ENCODE measurements at regions not wholly inside any gene's neighbourhood (a gene's known extent, or its start where the extent isn't known, plus 50 kb on each side); places are given as distances from the start of the nearest gene placed in this dataset.
A peak's percentile ranks its signal among the peaks of the same experiment; 100 is the strongest.
"Not testable (repeated sequence)": the region's sequence is repeated elsewhere in the genome, so short reads cannot be mapped to it uniquely, and the experiment has no call there.

GRCh38 chr2:105515581-105516415, 116.9 kb upstream of the FHL2 start:
- Histone ChIP-seq H3K4me1 (ENCODE audit: insufficient read depth, low read length) (no peaks in the 10 kb centered on the region), H3K9me3 (ENCODE audit: insufficient read depth, low read depth, low read length) (no peaks in the 10 kb centered on the region), H3K27ac (ENCODE audit: low read length) (no peak overlapping the region), H3K27me3 (ENCODE audit: insufficient read depth, low read length) (no peaks in the 10 kb centered on the region), H3K9ac (ENCODE audit: low read depth, low read length) (no peak overlapping the region), H3K36me3 (ENCODE audit: insufficient read depth, low read depth, low read length) (no peaks in the 10 kb centered on the region), H3K4me3 (ENCODE audit: low read length) (no peak overlapping the region)

DNA sequence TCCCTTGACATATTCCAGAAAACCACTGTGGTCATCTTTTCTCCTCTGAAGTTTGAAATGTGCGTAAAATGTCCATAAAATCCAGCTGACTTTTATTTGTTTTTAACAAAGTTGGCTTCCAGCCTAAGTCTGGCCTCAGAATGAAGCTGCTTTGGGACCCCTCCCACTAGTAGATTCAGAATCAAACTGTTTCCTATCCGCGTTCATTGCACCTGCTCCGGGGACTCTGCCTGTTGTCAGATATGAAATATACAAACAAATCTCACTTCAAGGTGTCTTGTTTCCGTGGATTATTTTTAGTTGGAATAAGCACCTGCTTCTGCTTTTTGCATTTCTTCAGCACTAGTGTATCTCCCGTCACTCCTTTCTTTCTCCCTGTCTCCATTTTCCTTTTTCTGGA, 115.7 kb upstream of the FHL2 start:
- no peak overlapping the region for H3K27ac ChIP-seq (ENCODE audit: low read length)
- no peaks in the 10 kb centered on the region for H3K27me3 ChIP-seq (ENCODE audit: insufficient read depth, low read length)
- H3K4me3 ChIP-seq (ENCODE audit: low read length): no peak overlapping the region
- H3K36me3 ChIP-seq (ENCODE audit: insufficient read depth, low read depth, low read length): no peaks in the 10 kb centered on the region
- no peak overlapping the region for H3K9ac ChIP-seq (ENCODE audit: low read depth, low read length)
- no peaks in the 10 kb centered on the region for H3K4me1 ChIP-seq (ENCODE audit: insufficient read depth, low read length)
- H3K9me3 ChIP-seq (ENCODE audit: insufficient read depth, low read depth, low read length): no peaks in the 10 kb centered on the region

GRCh38 chr2:105510761-105511528, 112.1 kb upstream of the FHL2 start:
- Histone ChIP-seq H3K36me3 (ENCODE audit: insufficient read depth, low read depth, low read length) (no peaks in the 10 kb centered on the region), H3K27me3 (ENCODE audit: insufficient read depth, low read length) (no peaks in the 10 kb centered on the region), H3K4me3 (ENCODE audit: low read length) (no peak overlapping the region), H3K9ac (ENCODE audit: low read depth, low read length) (no peak overlapping the region), H3K9me3 (ENCODE audit: insufficient read depth, low read depth, low read length) (no peaks in the 10 kb centered on the region), H3K27ac (ENCODE audit: low read length) (no peak overlapping the region), H3K4me1 (ENCODE audit: insufficient read depth, low read length) (no peaks in the 10 kb centered on the region)

DNA sequence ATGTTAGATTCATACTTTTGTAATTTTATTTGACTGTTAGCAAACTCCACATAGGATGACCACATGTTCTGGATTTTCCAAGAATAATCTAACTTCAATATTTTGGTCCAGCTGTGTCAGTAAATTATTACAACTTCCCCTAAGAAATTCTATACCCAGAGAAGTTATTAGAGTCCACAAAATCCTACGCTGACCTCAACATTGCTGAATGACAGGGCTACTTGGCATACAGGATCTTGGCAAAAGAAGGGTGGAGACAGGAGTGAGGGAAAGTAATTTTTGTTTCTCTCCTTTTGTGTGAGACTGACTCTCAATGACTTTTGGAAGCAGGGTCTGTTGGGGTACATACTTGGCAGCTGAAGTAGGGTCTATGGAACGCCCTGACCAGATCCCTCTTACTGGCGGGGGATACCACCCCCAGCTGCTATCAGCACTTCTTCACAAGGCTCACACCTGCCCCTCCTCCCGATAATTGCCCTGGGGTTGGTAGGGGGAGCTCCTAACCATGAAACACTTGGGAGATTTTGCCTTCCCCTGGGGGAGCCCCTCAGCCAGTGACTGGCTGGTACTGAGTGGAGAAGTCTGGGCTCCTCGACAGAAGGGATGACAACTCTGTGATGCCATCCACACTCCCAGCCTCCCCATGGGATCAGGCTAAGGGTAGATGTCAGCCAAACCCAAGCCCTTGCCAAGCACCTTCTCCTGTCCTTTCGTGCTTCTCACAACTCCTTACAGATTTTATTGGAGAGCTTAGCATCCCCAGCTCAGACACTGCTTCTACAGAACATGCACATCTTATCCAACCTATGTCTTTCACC, 110.6 kb upstream of the FHL2 start:
- Histone ChIP-seq H3K27me3 (ENCODE audit: insufficient read depth, low read length) (no peaks in the 10 kb centered on the region), H3K9me3 (ENCODE audit: insufficient read depth, low read depth, low read length) (no peaks in the 10 kb centered on the region), H3K9ac (ENCODE audit: low read depth, low read length) (no peak overlapping the region)

DNA sequence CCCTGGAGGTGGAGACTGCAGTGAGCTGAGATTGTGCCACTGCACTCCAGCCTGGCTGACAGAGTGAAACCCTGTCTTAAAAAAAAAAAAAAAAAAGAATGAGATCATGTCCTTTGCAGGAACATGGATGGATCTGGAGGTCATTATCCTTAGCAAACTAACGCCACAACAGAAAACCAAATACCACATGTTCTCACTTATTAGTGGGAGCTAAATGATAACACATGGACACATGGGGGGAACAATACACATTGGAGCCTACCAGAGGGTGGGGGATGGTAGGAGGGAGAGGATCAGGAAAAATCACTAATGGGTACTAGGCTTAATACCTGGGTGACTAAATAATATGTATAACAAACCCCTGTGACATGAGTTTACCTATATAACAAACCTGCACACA, 108.0 kb upstream of the FHL2 start:
- not testable (repeated sequence) for H3K9ac ChIP-seq (ENCODE audit: low read depth, low read length); H3K4me1 ChIP-seq (ENCODE audit: insufficient read depth, low read length); H3K4me3 ChIP-seq (ENCODE audit: low read length); H3K27me3 ChIP-seq (ENCODE audit: insufficient read depth, low read length); H3K27ac ChIP-seq (ENCODE audit: low read length); H3K9me3 ChIP-seq (ENCODE audit: insufficient read depth, low read depth, low read length); H3K36me3 ChIP-seq (ENCODE audit: insufficient read depth, low read depth, low read length)

More for the DNA sequence above, 110.6 kb upstream of the FHL2 start:
- H3K27ac ChIP-seq (ENCODE audit: low read length): no peak overlapping the region
- H3K4me1 ChIP-seq (ENCODE audit: insufficient read depth, low read length): no peaks in the 10 kb centered on the region
- no peaks in the 10 kb centered on the region for H3K36me3 ChIP-seq (ENCODE audit: insufficient read depth, low read depth, low read length)
- H3K4me3 ChIP-seq (ENCODE audit: low read length): no peak overlapping the region

GRCh38 chr2:105504459-105504858, 105.6 kb upstream of the FHL2 start:
- H3K27me3 ChIP-seq (ENCODE audit: insufficient read depth, low read length): no peaks in the 10 kb centered on the region
- H3K4me1 ChIP-seq (ENCODE audit: insufficient read depth, low read length): peaks cover 6% of the 10 kb centered on the region; the same call in 1 of the 2 replicates
- no peaks in the 10 kb centered on the region for H3K9me3 ChIP-seq (ENCODE audit: insufficient read depth, low read depth, low read length)
- H3K27ac ChIP-seq (ENCODE audit: low read length): no peak overlapping the region
- H3K4me3 ChIP-seq (ENCODE audit: low read length): no peak overlapping the region
- H3K36me3 ChIP-seq (ENCODE audit: insufficient read depth, low read depth, low read length): no peaks in the 10 kb centered on the region
- H3K9ac ChIP-seq (ENCODE audit: low read depth, low read length): no peak overlapping the region

- Histone ChIP-seq H3K27me3 (ENCODE audit: insufficient read depth, low read length) (no peaks in the 10 kb centered on the region), H3K36me3 (ENCODE audit: insufficient read depth, low read depth, low read length) (no peaks in the 10 kb centered on the region), H3K27ac (ENCODE audit: low read length) (no peak overlapping the region), H3K4me1 (ENCODE audit: insufficient read depth, low read length) (peaks cover 6% of the 10 kb centered on the region; the same call in 1 of the 2 replicates), H3K9me3 (ENCODE audit: insufficient read depth, low read depth, low read length) (no peaks in the 10 kb centered on the region), H3K9ac (ENCODE audit: low read depth, low read length) (no peak overlapping the region), H3K4me3 (ENCODE audit: low read length) (0 out of 2 replicates have a peak overlapping the region, but pooled peaks have one; percentile 4)
Observed at GRCh38 chr2:105502625-105503334, 103.9 kb upstream of the FHL2 start.

- no peak overlapping the region for H3K4me3 ChIP-seq (ENCODE audit: low read length)
- H3K9ac ChIP-seq (ENCODE audit: low read depth, low read length): no peak overlapping the region
- no peaks in the 10 kb centered on the region for H3K36me3 ChIP-seq (ENCODE audit: insufficient read depth, low read depth, low read length)
- H3K9me3 ChIP-seq (ENCODE audit: insufficient read depth, low read depth, low read length): no peaks in the 10 kb centered on the region
- H3K4me1 ChIP-seq (ENCODE audit: insufficient read depth, low read length): peaks cover 2% of the 10 kb centered on the region; the same call in 1 of the 2 replicates
- no peaks in the 10 kb centered on the region for H3K27me3 ChIP-seq (ENCODE audit: insufficient read depth, low read length)
- H3K27ac ChIP-seq (ENCODE audit: low read length): no peak overlapping the region
Observed at GRCh38 chr2:105498281-105498846, 99.5 kb upstream of the FHL2 start.

- H3K9ac ChIP-seq (ENCODE audit: low read depth, low read length): no peak overlapping the region
- no peak overlapping the region for H3K4me3 ChIP-seq (ENCODE audit: low read length)
- H3K4me1 ChIP-seq (ENCODE audit: insufficient read depth, low read length): no peaks in the 10 kb centered on the region
- no peaks in the 10 kb centered on the region for H3K36me3 ChIP-seq (ENCODE audit: insufficient read depth, low read depth, low read length)
- H3K9me3 ChIP-seq (ENCODE audit: insufficient read depth, low read depth, low read length): no peaks in the 10 kb centered on the region
- H3K27ac ChIP-seq (ENCODE audit: low read length): no peak overlapping the region
- H3K27me3 ChIP-seq (ENCODE audit: insufficient read depth, low read length): no peaks in the 10 kb centered on the region
Observed at GRCh38 chr2:105497094-105497493, 98.2 kb upstream of the FHL2 start.

DNA sequence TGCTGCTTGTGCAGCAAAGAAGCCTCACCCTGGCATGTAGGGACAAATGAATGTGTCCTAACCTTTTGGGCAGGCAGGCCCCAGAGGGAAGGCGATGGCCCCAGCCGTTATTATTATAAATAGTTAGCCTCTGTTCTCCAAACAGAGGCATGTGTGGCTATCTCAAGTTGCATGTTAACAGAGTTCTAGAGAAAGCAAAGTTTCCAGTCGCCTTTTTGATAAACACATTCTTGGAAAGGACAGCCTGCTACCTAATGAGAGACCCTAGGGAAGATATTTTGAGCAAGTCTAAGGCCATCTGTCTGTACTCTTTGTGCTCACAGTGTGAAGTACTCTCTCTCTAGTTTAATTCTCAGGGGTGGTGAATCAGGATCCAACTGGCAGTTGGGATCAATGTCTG, 97.4 kb upstream of the FHL2 start:
- Histone ChIP-seq H3K9ac (ENCODE audit: low read depth, low read length) (no peak overlapping the region), H3K4me1 (ENCODE audit: insufficient read depth, low read length) (no peaks in the 10 kb centered on the region), H3K27ac (ENCODE audit: low read length) (no peak overlapping the region), H3K36me3 (ENCODE audit: insufficient read depth, low read depth, low read length) (no peaks in the 10 kb centered on the region), H3K4me3 (ENCODE audit: low read length) (no peak overlapping the region), H3K9me3 (ENCODE audit: insufficient read depth, low read depth, low read length) (no peaks in the 10 kb centered on the region), H3K27me3 (ENCODE audit: insufficient read depth, low read length) (no peaks in the 10 kb centered on the region)

Data from iPS-20b (cell line).